Endothelial cell of umbilical vein (primary cell): ENCODE measurements at regions not wholly inside any gene's neighbourhood (a gene's known extent, or its start where the extent isn't known, plus 50 kb on each side); places are given as distances from the start of the nearest gene placed in this dataset.

ENCODE experiments used
- BruUV-seq: library from RNA; stranded (reverse); fragments of 400-500 nt; replicated peaks from 2 replicates; lab custom pipeline; 2021; lab: Mats Ljungman, UMichigan
- CTCF ChIA-PET: fragments of 300-600, 350-600 bp; sonication (Branson Sonifier 250); formaldehyde crosslinking; loops from one replicate; lab custom pipeline; 2021; ENCODE audit warnings: antibody characterized with exemption, inconsistent platforms; lab: Charles Lee
- POLR2A ChIA-PET: fragments of 300-600, 350-600 bp; sonication (Branson Sonifier 250); formaldehyde crosslinking; loops from one replicate; lab custom pipeline; 2021; ENCODE audit warnings: antibody characterized with exemption, inconsistent platforms; lab: Charles Lee
- DNase-seq: peaks from one replicate; pipeline ENCODE4 v3.0.0-alpha.2; 2011; ENCODE audit warnings: low read depth, low spot score
- FAIRE-seq: peaks from 2 replicates; lab custom pipeline; 2011; peaks lifted over from hg19 to GRCh38; lab: Jason Lieb, UNC
- H2AFZ ChIP-seq: 2 replicates; pipeline ENCODE4 v1.6.0; 2012; ENCODE audit warnings: low read depth, low read length, control low read depth, inconsistent platforms
- H3K27ac ChIP-seq: 2 replicates; pipeline ENCODE4 v1.5.1; 2011; ENCODE audit warnings: low read depth, mild to moderate bottlenecking, control low read depth, low read length, moderate library complexity; ENCODE audit not compliant: insufficient read depth
- H3K27me3 ChIP-seq, 2 experiments: 2 replicates each; pipeline versions ENCODE4 v1.6.0 to v1.6.1; 2011; ENCODE audit warnings: low read length in 2 of 2, mixed read lengths in 1 of 2; ENCODE audit not compliant: control insufficient read depth in 2 of 2, insufficient read depth in 2 of 2
- H3K36me3 ChIP-seq, 2 experiments: 2 replicates in 1 of 2; 3 replicates in 1 of 2; pipeline ENCODE4 v1.5.1; 2011; ENCODE audit warnings: low read length in 2 of 2, mild to moderate bottlenecking in 1 of 2, moderate library complexity in 1 of 2; ENCODE audit not compliant: control insufficient read depth in 2 of 2, insufficient read depth in 2 of 2; ENCODE audit errors: extremely low read depth in 1 of 2
- H3K4me1 ChIP-seq: 3 replicates; pipeline ENCODE4 v1.5.1; 2011; ENCODE audit warnings: mild to moderate bottlenecking, low read length; ENCODE audit not compliant: control insufficient read depth, insufficient read depth; ENCODE audit errors: extremely low read depth
- H3K4me2 ChIP-seq: 2 replicates; pipeline ENCODE4 v1.6.1; 2011; ENCODE audit warnings: low read length, control low read depth, mixed read lengths; ENCODE audit not compliant: insufficient read depth
- H3K4me3 ChIP-seq, 3 experiments: fragments of 200-600 bp in 1 of 3; sonication (generic), shearing (Covaris generic) in 1 of 3; replicated peaks in 1 of 3; 2 replicates each; pipeline ENCODE4 v1.5.1; 2011 to 2016; ENCODE audit warnings: control low read depth in 3 of 3, low read length in 3 of 3, mild to moderate bottlenecking in 2 of 3, inconsistent platforms in 1 of 3, low read depth in 1 of 3, moderate library complexity in 1 of 3; ENCODE audit not compliant: insufficient read depth in 1 of 3
- H3K79me2 ChIP-seq: 2 replicates; pipeline ENCODE4 v1.6.0; 2012; ENCODE audit warnings: low read length, inconsistent platforms; ENCODE audit not compliant: control insufficient read depth, insufficient read depth
- H3K9ac ChIP-seq: replicated peaks from 2 replicates; pipeline ENCODE3; 2011; ENCODE audit warnings: low read length, control low read depth; ENCODE audit not compliant: insufficient read depth; ENCODE audit errors: extremely low read depth
- H3K9me1 ChIP-seq: replicated peaks from 3 replicates; pipeline ENCODE4 v1.6.0; 2011; ENCODE audit warnings: mild to moderate bottlenecking, low read length; ENCODE audit not compliant: control insufficient read depth, insufficient read depth; ENCODE audit errors: extremely low read depth
- H3K9me3 ChIP-seq: replicated peaks from 2 replicates; pipeline ENCODE4 v1.5.1; 2012; ENCODE audit warnings: low read length, inconsistent platforms; ENCODE audit not compliant: control insufficient read depth, insufficient read depth
- H4K20me1 ChIP-seq: replicated peaks from 2 replicates; pipeline ENCODE3; 2011; ENCODE audit warnings: mild to moderate bottlenecking, low read length; ENCODE audit not compliant: control insufficient read depth, insufficient read depth; ENCODE audit errors: extremely low read depth
- CTCF ChIP-seq, 2 donors: IDR thresholded peaks; 1 replicate in 1 of 2; 2 replicates in 1 of 2; pipeline ENCODE4 v1.5.1; 2011; ENCODE audit warnings: low read length in 2 of 2, mild to moderate bottlenecking in 2 of 2, moderate library complexity in 2 of 2, control low read depth in 1 of 2, inconsistent platforms in 1 of 2, low read depth in 1 of 2; ENCODE audit not compliant: insufficient read depth in 1 of 2; ENCODE audit errors: extremely low read depth in 1 of 2
- EZH2 ChIP-seq: IDR thresholded peaks from 2 replicates; pipeline ENCODE4 v1.6.1; 2012; ENCODE audit warnings: borderline replicate concordance, low read depth, mild to moderate bottlenecking, moderate library complexity, low read length, inconsistent platforms; ENCODE audit not compliant: severe bottlenecking
- FOS ChIP-seq: IDR thresholded peaks from 2 replicates; pipeline ENCODE4 v1.6.1; 2011; ENCODE audit warnings: mild to moderate bottlenecking, low read length, moderate library complexity, borderline replicate concordance; ENCODE audit not compliant: insufficient read depth
- GATA2 ChIP-seq: IDR thresholded peaks from 2 replicates; pipeline ENCODE4 v1.7.0; 2011; ENCODE audit warnings: low read depth, mild to moderate bottlenecking, moderate library complexity, mixed read lengths, low read length; ENCODE audit not compliant: insufficient read length, insufficient read depth
- JUN ChIP-seq: IDR thresholded peaks from 2 replicates; pipeline ENCODE4 v1.6.1; 2011; ENCODE audit warnings: borderline replicate concordance, low read depth; ENCODE audit not compliant: insufficient read length, insufficient read depth
- MAX ChIP-seq: IDR thresholded peaks from 2 replicates; pipeline ENCODE4 v1.6.1; 2011; ENCODE audit not compliant: insufficient read depth, insufficient read length
- MYC ChIP-seq: IDR thresholded peaks from one replicate; pipeline ENCODE4 v1.6.1; 2011; ENCODE audit warnings: mild to moderate bottlenecking, low read depth, low read length
- POLR2A ChIP-seq: IDR thresholded peaks from 2 replicates; pipeline ENCODE4 v1.6.1; 2012; ENCODE audit warnings: low read depth, mild to moderate bottlenecking, control low read depth, low read length
- POLR2AphosphoS5 ChIP-seq: IDR thresholded peaks from 2 replicates; pipeline ENCODE4 v1.6.1; 2012; ENCODE audit warnings: low read depth, mild to moderate bottlenecking, control low read depth, low read length, moderate library complexity; ENCODE audit not compliant: insufficient read depth
- dilution Hi-C: fragments of 300-500 bp; cut with MboI; formaldehyde crosslinking; loops from one replicate; pipeline ENCODE4 v1.15.0; 2019; ENCODE audit warnings: low sequenced_read_pairs; ENCODE audit not compliant: extremely low pct_ligation_motif_present
- intact Hi-C: fragments of 100-400 bp; cut with micrococcal nuclease; formaldehyde crosslinking; loops from one replicate; pipeline ENCODE4 v1.10.0; 2022

GRCh38 chr12:92563819-92564218, 139.0 kb upstream of the PLEKHG7 start:
- Histone ChIP-seq H3K9ac (no peak overlapping the region), H3K4me2 (no peak overlapping the region), H3K79me2 (no peaks in the 10 kb centered on the region), H3K9me1 (no peaks in the 10 kb centered on the region), H3K36me3 (no peaks in the 10 kb centered on the region), H3K27me3 (no peaks in the 10 kb centered on the region), H3K9me3 (no peaks in the 10 kb centered on the region), H3K4me3 (no peak overlapping the region), H3K4me1 (no peaks in the 10 kb centered on the region), H2AFZ (no peak overlapping the region), H3K27ac (no peak overlapping the region), H4K20me1 (no peaks in the 10 kb centered on the region)
- no TSS peak for BruUV-seq
- FAIRE-seq: no peak
- dilution Hi-C loops (no loop called here), intact Hi-C loops (no loop called here)
- POLR2A ChIA-PET: interaction anchor here (2.0 kb wide), 1 partner anchor 418 kb away, joined by 6 read pairs; the partner anchor contains the start of gene BTG1
- TF ChIP-seq FOS (no peak), EZH2 (no peak), POLR2AphosphoS5 (no peak), JUN (no peak)
- CTCF ChIA-PET: interaction anchor here (0.9 to 2.6 kb wide), 6 partner anchors 60 to 1182 kb away, joined by 3 to 20 read pairs (median 4); partner anchors contain the start of gene BTG1
- DNase-seq: no peak

- Histone ChIP-seq H3K27ac (no peak overlapping the region), H2AFZ (no peak overlapping the region), H3K27me3 (no peaks in the 10 kb centered on the region), H3K4me3 (no peak overlapping the region), H3K4me1 (no peaks in the 10 kb centered on the region), H4K20me1 (no peaks in the 10 kb centered on the region), H3K79me2 (no peaks in the 10 kb centered on the region), H3K9me3 (no peaks in the 10 kb centered on the region), H3K9me1 (no peaks in the 10 kb centered on the region), H3K9ac (no peak overlapping the region), H3K36me3 (no peaks in the 10 kb centered on the region), H3K4me2 (no peak overlapping the region)
- DNase-seq (no peak), FAIRE-seq (no peak)
- no TSS peak for BruUV-seq
- intact Hi-C loops (no loop called here), dilution Hi-C loops (no loop called here)
- no peak for TF ChIP-seq JUN
- no peak for TF ChIP-seq MYC
- no peak for TF ChIP-seq POLR2A
- TF ChIP-seq EZH2: no peak
- no peak for TF ChIP-seq CTCF (IDR thresholded peaks at IDR 0.05; ENCODE audit: extremely low read depth in 1 of 2, insufficient read depth in 1 of 2, low read depth in 1 of 2, low read length in 2 of 2)
- TF ChIP-seq FOS: no peak
- TF ChIP-seq GATA2: no peak
- no peak for TF ChIP-seq MAX
- TF ChIP-seq POLR2AphosphoS5: no peak
- POLR2A ChIA-PET: interaction anchor here (2.0 kb wide), 1 partner anchor 416 kb away, joined by 6 read pairs; the partner anchor contains the start of gene BTG1
- CTCF ChIA-PET: interaction anchor here (1.2 to 2.6 kb wide), 2 partner anchors 51 to 1180 kb away, joined by 3 to 20 read pairs; no protein-coding TSS in a partner anchor
Measured at GRCh38 chr12:92562063-92562734, 140.6 kb upstream of the PLEKHG7 start.
